HG03354 (cell line): ENCODE measurements at regions not wholly inside any gene's neighbourhood (a gene's known extent, or its start where the extent isn't known, plus 50 kb on each side); places are given as distances from the start of the nearest gene placed in this dataset.

Source experiments
- ATAC-seq: cut with Tn5 transposase; IDR thresholded peaks from one replicate; pipeline ENCODE4 v1.9.1; 2021; ENCODE audit warnings: mild to moderate bottlenecking; ENCODE audit not compliant: unreplicated experiment, poor library complexity, severe bottlenecking

DNA sequence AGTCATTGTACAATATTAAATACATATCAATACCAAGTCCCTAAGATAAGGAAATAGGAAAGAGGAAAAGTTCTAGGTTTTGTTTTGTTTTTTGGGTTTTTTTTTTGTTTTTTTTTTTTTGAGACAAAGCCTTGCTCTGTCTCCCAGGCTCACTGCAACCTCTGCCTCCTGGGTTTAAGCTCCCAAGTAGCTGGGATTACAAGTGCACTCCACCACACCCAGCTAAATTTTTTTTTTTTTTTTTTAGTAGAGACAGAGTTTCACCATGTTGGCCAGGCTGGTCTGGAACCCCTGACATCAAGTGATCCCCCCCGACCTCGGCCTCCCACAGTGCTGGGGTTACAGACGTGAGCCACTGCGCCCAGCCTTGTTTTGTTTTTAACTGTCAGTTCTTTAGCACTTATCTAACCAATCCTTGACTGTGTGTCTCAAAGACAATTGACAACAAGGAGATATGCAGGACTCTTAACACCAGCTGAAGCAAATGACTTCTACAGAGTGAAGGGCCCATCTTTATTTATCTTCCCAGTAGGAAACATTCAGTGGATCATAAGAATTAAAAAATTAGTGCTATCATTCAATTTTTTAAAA lies 100.0 kb upstream of the RAP2B start:
- ATAC-seq, result no peak

DNA sequence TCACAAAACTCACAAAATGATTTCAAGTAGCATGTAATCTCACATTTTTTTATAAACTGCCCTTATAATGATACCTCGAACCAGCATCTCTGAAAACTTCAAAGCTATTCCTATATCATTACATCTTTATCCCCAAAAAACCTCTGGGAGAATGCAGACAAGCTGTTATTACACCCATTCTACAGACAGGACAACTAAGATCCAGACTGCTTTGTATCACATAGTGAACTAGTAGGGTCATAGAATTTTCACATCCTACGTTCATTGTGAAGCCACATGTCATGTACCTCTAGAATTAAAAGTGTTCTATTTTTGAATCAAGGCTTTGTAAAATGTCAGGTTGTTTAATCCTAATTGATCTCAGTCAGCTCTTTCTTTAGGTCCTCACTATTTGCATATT lies 98.7 kb upstream of the RAP2B start:
- ATAC-seq, result no peak

DNA sequence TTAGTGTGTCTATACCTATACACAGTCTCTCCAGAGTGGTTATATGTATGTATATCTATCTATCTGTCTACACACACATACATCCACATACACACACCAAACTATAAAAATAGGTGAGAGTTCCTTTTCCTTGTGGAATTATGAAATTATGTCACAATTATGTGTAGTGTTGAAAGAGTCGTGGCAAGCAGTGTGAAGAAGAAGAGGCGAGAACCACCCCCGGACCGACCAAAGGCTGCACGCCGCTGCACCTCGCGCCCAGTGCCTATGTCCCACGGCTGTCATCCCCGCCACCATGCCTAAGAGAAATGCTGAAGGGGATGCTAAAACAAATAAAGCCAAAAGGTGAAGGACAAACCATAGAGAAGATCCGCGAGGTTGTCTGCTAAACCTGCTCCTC lies 95.0 kb upstream of the RAP2B start:
- no peak for ATAC-seq

DNA sequence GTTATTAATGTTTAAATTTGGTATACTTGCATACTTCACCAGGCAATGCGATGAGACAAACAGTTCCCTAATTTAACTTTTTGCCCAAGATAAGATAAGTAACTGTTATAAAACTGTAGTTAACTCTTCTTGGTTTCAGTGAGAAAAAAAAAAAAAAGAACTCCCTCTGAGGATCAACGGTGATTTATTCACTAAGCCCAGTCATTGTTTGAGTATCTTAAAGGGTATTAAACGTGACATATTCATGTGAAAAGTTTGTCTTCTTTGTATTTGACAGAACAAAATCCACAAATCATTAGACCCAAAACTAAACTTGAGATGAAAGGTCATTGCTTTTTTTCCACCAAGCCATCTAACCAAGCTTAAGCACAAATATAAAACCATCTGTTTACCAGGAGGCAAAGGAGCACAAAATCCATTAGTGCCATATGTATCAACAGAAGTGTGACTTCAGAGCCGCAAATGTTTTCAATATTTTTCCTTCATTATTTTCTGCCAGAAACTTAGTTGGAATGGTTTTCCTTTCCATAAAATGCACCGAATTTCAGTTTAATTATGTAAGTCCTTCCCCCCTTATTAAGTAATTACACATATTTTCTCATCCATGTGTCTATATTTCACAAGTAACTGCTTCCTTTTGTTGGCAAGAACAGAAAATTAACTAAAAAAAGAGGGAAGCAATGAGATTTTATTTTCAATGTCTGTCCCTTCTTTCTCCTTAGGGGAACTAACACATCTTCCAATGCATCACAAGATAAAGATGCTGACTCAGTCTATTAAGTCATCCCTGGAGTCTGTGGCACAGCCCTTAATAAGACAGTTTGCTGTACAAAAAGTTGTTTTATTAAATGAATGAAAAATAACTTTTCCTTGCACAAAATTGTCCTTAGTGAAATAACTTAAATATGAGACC lies 92.2 kb upstream of the RAP2B start:
- no peak for ATAC-seq

DNA sequence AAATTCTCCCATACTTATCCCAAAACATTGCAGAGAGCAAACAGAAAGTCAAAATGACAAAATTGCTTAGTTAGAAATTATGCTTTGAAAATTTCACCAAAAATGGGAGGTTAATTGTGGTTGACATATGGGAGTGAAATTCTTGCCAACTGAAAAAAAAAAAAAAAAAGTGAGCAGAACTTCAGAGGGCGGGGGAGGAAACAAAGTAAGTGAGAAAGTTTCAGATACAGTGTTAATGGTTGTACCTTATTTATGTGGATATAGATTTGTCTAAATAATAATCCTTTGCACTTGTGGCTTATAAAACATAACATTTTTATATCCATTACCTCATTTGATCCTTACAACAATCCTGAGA lies 91.5 kb upstream of the RAP2B start:
- ATAC-seq, result no peak

DNA sequence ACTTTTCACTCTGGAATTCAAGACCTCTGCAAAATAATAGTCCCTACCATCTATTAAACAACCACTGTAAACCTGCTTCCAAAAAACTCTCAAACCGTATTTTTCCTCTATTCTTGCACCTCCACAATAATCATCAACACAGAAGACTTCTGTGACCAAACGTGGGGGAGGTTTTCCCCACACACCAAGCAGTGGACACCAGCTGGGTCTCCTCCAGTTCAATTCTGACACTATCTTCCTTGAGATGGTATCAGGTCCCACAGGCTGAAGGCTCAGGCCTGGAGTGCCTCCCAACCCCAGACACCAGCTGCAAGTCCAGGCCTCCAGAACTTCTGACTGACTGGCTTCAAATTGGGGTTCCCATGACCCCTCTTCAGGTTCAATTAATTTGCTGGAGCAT lies 89.6 kb upstream of the RAP2B start:
- ATAC-seq, result no peak

DNA sequence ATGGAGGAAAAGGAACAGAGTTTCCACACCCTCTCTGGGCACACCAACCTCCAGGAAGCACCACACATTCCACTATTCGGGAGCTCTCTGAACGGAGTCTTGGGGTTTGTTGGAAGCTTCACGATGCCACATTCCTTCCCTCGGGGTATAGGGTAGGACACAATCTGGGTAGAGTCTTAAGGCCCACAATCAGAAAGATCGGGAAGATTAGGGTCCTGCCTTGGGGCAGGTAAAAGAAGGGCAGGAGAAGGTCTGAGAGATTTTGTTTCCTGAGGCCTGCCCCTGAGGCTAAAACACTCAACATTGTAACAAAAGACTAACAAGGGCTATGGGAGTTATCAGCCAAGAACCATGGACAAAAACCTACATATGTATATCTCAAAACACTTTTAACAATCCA lies 89.2 kb upstream of the RAP2B start:
- ATAC-seq, result no peak

DNA sequence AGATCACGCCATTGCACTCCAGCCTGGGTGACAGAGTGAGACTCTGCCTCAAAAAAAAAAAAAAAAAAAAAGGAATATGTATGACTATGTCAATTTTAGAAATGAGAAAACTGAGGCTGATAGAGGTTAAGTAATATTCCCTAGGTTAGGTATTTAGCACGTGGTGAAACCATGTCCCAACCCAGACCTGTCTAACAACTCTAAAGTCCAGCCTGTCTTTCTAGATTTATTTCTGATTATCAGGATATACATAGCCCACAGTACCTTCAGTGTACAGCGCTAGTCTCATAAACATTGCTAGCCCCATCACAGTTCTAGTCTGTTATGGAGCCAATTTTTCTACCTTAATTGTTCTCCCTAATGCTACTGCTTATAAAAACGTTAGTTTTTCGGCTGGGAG lies 88.4 kb upstream of the RAP2B start:
- ATAC-seq, result no peak

DNA sequence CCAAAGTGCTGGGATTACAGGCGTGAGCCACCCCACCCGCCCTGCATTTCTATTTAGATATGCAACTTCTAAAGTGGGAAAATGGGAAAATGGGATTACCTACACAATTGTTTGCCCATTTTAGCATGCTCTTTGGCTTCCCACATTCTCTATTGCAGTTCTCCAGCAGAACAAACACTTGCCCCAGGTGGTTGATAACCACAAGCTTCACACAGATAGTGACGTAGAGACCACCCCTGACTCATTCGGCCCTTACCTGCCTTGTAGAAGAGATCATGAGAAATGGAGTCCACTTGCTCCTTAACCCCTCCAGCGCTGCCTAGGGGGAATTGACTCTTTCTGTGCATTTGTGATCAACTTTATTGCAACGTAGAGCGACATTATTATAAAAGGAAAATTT lies 83.2 kb upstream of the RAP2B start:
- ATAC-seq, result no peak

DNA sequence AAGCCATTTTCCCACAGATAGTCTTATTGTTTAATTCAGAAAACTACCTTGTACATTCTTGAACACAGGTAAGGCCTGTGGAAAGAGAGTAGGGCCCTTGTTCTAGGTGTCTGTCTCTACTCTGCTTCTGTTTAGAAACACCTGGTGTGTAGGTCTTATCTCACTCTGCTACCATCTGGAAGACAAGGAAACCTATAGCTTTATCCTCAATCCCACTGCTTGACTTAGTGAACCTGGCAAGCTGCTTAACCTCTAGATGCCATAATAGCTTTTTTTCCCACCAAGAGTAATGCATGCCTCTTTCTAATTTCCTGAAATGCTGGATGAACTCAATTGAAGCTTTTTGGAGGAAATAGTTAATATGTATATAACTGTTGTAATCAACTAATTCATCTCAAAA lies 82.6 kb upstream of the RAP2B start:
- ATAC-seq, result no peak

DNA sequence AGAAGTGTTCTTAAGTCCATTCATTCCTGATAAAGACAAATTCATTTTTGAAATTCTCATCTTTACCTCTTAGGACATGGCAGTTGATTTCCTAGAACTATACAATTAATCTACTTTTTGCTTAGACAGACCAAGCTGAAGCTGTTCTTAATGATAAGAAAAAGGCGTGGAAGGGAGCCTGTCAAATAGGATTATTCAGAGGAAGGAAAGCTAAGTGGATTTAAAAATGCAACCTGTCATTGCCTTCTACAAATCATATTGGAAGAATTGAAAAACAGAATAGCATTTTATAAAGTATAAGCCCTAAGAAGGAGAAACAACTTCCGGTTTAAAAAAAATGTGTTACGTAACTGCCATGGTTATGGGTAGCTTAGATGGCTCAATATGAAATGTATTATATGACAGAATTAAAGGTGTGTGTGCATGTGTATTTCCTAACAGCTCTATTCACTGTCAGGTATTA lies 81.2 kb upstream of the RAP2B start:
- no peak for ATAC-seq

DNA sequence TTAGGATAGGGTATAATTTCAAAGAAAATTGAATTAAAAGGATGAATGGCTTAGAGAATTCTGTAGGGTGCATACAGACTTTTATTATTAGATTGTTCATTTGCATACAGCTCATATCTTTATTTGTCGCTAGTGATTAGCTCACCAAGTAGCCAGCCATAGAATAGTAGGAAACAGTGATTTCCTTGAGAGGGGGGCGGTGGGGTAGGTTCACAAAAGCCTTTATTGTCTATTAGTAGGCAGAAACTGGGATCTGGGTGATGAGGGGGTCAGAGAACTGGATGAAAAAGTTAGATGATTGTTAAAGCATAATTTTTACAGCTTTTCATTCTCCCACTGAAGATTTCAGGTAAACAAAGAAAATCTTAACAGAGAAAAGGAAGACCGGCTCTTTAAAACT lies 77.6 kb upstream of the RAP2B start:
- no peak for ATAC-seq

DNA sequence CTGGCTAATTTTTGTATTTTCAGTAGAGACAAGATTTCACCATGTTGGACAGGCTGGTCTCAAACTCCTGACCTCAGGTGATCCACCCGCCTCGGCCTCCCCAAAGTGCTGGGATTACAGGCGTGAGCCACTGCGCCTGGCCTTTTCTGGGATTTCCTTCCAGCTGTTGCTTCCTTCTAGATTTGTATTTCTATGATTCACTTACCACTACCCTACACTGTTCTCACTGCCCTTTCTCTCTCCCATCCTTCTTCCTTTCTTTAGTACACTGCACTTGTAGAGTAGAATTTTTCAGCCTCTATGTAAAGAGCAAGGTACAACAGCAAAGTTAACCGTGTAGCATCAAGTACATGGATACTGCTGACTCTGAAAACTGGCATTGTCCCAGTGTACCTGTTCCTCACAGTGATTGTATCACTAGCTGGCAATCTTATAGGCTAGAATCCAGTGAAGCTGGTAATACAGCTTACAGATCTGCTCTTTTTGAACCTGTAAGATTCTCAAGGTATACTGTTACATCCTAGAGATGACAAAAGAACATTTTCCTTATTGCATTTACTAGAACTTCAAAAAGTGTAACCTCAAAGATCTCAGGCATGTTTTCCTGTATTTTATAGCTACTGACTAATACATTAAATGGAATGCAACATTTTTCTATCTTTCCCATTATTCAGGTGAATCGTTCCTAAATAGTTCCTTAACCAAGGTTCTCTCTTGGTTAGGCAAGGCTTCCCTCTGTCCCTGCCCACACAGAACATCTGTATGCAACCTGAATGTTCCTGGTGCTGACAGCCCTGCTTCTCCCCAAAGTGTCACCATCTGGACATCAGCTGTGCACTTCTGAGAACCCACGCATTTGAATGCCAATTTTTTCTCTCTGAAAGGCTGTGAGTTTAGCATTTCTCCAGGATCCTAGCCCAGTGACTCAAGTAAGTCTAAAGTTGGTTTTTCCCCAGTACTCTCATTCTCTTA lies 74.1 kb upstream of the RAP2B start:
- ATAC-seq, result no peak

DNA sequence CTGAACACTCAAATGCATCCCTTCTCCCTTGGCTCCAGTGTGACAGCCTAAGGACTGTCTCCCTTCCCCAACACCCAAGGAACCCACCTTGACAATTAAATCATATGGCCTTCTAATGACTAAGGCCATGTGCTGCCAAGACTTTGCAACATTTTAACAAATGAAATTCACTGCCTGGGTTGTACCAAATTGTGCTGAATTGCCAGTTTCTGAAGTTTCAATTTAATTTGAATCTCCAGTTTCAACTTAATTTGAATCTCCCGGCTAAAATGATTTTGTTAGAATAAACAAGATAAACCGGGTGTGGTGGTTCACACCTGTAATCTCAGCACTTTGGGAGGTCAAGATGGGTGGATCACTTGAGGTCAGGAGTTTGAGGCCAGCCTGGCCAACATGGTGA lies 72.4 kb upstream of the RAP2B start:
- no peak for ATAC-seq

DNA sequence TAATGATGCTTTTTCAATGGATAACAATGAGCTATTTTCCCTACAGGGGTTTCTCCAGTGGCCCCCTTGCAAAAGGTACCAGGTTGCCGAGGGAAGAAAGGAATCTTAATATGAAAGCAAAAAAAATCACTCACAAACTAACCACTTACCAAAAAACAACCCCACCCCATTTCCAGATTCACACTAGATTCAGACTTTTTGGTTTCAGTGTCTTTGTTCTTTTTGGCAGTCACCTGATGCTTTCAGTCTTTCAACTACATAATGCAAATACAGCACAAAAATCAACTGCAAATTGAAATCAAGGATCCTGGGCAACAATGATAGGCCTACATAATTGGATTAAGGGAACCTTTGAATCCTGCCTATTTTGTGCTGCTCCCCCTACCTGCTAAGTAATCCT lies 71.1 kb upstream of the RAP2B start:
- ATAC-seq, result peak; percentile 64

DNA sequence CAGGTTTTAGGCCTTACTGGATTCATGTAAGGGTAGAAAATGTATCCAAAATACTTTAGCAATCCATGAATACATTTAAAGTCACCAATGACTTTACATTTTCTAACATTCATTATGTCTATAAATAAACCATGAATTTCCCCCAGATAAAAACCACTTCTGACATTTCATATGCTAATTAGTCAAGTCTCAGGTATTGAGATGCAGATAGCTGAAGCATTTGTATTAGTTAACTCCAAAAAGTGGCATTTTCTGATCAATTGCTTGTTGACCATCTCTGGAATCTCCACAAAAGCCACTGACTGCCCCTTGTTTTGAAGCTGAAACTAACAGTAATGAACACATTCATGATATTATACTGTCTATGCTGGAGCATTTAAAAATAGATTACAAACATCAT lies 68.4 kb upstream of the RAP2B start:
- ATAC-seq, result no peak

DNA sequence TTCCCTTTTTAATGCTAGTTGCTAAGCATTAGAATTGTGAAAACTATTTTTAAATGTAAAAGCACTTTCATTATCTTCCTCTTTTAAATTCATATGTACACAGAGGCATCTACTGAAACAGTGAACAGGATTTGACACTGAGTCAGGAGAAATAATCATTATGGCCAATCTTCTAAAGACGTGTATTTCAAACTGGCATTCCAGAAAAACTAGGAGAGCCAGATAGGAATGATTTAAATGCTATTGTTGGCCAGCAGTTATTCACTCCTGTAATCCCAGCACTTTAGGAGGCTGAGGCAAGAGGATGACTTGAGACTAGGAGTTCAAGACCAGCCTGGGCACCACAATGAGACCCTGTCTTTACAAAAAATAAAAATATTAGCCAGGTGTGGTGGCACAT lies 67.6 kb upstream of the RAP2B start:
- ATAC-seq, result no peak

DNA sequence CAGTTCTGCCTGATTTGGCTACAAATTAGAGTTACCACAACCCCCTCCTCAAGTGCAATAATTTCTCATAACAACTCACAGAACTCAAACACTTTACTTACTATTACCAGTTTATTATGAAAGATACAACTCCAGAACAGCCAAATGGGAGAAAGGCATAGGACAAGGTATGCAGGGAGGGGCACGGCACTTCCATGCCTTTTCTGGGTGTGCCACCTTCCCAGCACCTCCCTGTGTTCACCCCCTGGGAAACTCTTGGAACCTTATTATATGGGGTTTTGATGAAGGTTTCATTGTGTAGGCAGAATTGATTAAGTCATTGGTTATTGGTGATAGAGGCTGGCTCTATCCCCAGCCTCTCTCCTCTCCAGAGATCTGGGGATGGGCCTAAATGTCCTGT lies 66.6 kb upstream of the RAP2B start:
- no peak for ATAC-seq

DNA sequence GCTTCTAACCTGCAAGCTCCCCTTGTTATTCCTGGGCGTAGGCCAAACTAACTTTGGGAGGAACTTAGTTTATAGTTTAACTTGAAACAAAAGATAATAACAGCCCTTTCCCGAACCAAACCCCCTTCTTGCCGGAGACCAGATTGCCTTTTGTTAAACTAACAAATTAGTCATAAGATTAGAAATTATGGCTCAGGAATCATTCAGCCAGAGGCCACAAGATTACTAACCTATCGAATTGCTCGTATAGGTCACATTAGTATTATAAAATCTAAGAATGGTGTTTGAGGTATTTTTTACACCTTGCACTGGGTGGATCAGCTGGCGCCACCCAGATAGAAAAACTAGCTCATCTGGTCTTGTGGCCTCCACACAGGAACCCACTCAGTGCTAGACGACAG lies 65.3 kb upstream of the RAP2B start:
- no peak for ATAC-seq

DNA sequence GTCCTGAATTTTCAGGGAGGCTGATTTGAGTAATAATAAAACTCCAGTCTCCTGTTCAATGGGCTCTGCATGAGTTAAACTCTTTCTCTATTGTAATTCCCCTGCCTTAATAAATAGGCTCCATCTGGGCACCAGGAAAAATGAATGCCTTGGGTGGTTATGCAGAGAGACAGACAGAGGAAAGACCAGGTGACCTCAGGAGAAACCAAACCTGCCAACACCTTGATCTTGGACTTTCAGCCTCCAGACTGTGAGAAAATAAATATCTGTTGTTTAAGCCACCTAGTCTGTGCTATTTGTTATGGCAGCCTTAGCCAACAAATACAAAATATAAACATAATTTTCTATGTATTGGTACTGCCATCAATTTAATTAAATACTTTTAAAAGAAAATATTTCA lies 64.8 kb upstream of the RAP2B start:
- ATAC-seq, result no peak
